ENCODE measurements at regions not wholly inside any gene's neighbourhood (a gene's known extent, or its start where the extent isn't known, plus 50 kb on each side); places are given as distances from the start of the nearest gene placed in this dataset.
A peak's percentile ranks its signal among the peaks of the same experiment; 100 is the strongest.

DNA sequence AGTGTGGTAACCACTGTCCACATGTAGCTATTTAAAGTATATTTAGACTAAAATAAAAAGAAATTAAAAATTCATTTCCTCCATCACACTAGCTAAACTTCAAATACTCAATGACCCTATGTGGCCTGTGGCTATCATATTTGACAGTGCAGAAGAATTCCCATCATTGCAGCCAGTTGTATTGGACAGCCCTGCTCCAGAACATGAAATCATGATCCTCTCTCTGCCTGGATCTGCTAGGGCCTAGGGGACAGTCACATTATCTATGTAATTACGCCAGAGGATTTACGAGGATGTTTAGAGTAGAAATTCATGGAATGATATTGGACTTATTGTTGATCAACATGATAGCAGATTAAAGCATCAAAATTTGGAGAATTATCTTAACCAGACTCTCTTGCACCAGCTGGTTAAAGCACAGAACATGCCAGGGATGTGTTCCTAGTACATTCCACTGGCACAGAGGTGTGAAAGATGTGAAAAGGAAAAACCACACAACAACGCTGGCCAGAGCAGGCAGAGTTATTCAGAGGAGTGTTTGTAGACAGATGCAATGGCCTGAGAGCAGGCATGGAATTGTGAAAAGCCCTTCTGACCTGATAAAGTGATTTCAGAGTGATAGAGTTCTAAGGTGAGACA lies 108.9 kb upstream of the STARD13 start:
- Histone ChIP-seq H3K27ac (no peak overlapping the region), H3K9me3 (no peaks in the 10 kb centered on the region), H3K4me1 (replicated peaks) (no peaks in the 10 kb centered on the region), H3K27me3 (replicated peaks; ENCODE audit: insufficient read depth) (no peaks in the 10 kb centered on the region), H3K36me3 (no peaks in the 10 kb centered on the region), H3K4me3 (no peak overlapping the region)
- TF ChIP-seq CTCF (IDR thresholded peaks at IDR 0.05) (no peak), POLR2AphosphoS5 (IDR thresholded peaks at IDR 0.05) (no peak), POLR2A (IDR thresholded peaks at IDR 0.05) (no peak)
- no peak for DNase-seq (ENCODE audit: low spot score)
- 61% methylated on average over 3 of the region's 3 CpGs for WGBS
- intact Hi-C loops (cut with DNase I): no loop called here

GRCh38 chr13:33401238-33401637 lies 115.7 kb upstream of the STARD13 start:
- Histone ChIP-seq H3K27me3 (replicated peaks; ENCODE audit: insufficient read depth) (no peaks in the 10 kb centered on the region), H3K27ac (no peak overlapping the region), H3K9me3 (no peaks in the 10 kb centered on the region), H3K36me3 (no peaks in the 10 kb centered on the region), H3K4me1 (replicated peaks) (no peaks in the 10 kb centered on the region), H3K4me3 (no peak overlapping the region)
- 28% methylated on average over 4 of the region's 4 CpGs for WGBS
- peak; percentile 46 for DNase-seq (ENCODE audit: low spot score)
- TF ChIP-seq POLR2AphosphoS5 (IDR thresholded peaks at IDR 0.05): no peak
- no peak for TF ChIP-seq CTCF (IDR thresholded peaks at IDR 0.05)
- no peak for TF ChIP-seq POLR2A (IDR thresholded peaks at IDR 0.05)
- intact Hi-C loops (cut with DNase I): no loop called here

DNA sequence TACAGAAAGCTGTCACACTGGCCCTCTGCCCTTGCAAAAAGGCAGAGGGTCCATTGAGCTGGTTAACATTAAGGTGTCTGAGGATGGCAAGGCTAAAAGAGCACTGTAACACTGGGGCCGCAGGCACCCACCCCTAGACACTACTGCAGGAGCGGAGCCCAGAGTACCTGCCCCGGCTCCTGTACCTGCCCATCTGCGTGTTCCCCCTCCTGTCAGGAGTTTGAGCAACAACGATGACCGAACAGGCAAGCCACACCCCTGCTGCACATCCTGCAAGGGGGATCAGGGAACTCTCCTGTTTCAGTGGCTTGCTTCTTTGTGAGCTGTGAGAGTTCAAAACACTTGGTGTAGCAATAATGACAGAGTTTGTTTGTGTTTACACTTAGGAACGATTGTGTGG lies 117.4 kb upstream of the STARD13 start:
- 81% methylated on average over 7 of the region's 7 CpGs for WGBS
- no peak overlapping the region for H3K27ac ChIP-seq
- H3K36me3 ChIP-seq: no peaks in the 10 kb centered on the region
- intact Hi-C loops (cut with DNase I): no loop called here
- TF ChIP-seq POLR2A (IDR thresholded peaks at IDR 0.05) (no peak), CTCF (IDR thresholded peaks at IDR 0.05) (no peak), POLR2AphosphoS5 (IDR thresholded peaks at IDR 0.05) (no peak)
- H3K4me1 ChIP-seq (replicated peaks): no peaks in the 10 kb centered on the region
- no peaks in the 10 kb centered on the region for H3K27me3 ChIP-seq (replicated peaks; ENCODE audit: insufficient read depth)
- H3K9me3 ChIP-seq: no peaks in the 10 kb centered on the region
- no peak for DNase-seq (ENCODE audit: low spot score)
- no peak overlapping the region for H3K4me3 ChIP-seq

DNA sequence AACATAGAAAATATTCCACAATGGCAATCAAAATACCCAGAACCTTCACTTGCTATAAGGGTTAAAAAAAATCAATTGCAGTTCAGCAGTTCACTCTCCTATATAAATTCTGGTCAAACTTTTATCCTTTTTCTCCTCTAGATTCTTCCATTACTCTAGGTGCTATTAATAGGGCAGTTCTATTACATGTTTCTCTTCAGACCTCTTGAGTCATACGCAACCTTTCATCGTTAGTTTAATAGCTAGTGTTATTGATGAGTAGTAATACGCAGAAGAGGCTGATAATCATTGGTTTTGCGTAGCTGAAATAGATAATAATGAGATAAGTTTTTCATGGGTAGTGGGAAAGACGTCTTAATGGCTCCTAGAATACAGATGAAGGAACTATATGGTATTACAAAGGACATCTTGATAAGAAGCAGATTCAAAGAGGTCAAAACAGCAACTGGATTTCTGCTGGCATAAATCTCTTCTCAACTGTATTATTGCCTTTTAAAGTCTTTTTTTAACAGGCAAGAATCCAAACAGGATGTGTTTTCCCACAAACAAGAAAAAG lies 118.3 kb upstream of the STARD13 start:
- intact Hi-C loops (cut with DNase I): no loop called here
- Histone ChIP-seq H3K4me1 (replicated peaks) (no peaks in the 10 kb centered on the region), H3K36me3 (no peaks in the 10 kb centered on the region), H3K4me3 (no peak overlapping the region), H3K27me3 (replicated peaks; ENCODE audit: insufficient read depth) (no peaks in the 10 kb centered on the region), H3K27ac (no peak overlapping the region), H3K9me3 (no peaks in the 10 kb centered on the region)
- TF ChIP-seq CTCF (IDR thresholded peaks at IDR 0.05): no peak
- TF ChIP-seq POLR2AphosphoS5 (IDR thresholded peaks at IDR 0.05): no peak
- TF ChIP-seq POLR2A (IDR thresholded peaks at IDR 0.05): no peak
- DNase-seq (ENCODE audit: low spot score): no peak
- 72% methylated on average over 5 of the region's 5 CpGs for WGBS

DNA sequence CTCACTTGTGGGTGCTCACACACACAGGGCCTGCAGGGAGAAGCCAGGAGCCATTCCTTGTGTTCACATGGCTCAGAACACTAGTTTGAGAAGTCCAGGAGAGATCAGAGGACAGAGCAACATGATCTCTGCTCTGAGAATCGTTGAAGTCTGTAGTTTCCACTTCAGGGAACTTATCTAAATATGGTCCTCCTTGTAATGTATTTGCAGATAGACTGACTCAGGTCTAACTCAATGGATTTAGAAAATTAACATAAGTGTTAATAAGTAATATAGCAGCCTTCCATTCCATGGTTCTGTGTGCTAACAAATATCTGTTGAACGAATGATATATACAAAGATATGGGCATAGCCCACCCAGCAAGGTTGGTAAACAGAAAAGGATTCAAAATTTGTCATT lies 119.8 kb upstream of the STARD13 start:
- Histone ChIP-seq H3K9me3 (no peaks in the 10 kb centered on the region), H3K36me3 (no peaks in the 10 kb centered on the region), H3K4me3 (no peak overlapping the region), H3K27me3 (replicated peaks; ENCODE audit: insufficient read depth) (no peaks in the 10 kb centered on the region), H3K4me1 (replicated peaks) (no peaks in the 10 kb centered on the region), H3K27ac (no peak overlapping the region)
- intact Hi-C loops (cut with DNase I): no loop called here
- TF ChIP-seq CTCF (IDR thresholded peaks at IDR 0.05) (no peak), POLR2A (IDR thresholded peaks at IDR 0.05) (no peak), POLR2AphosphoS5 (IDR thresholded peaks at IDR 0.05) (no peak)
- no peak for DNase-seq (ENCODE audit: low spot score)
- 95% methylated on average over 2 of the region's 2 CpGs for WGBS
